NCI-H2081 treated with DMSO at 0.1 percent for 48 hours (cell line): ENCODE measurements at regions not wholly inside any gene's neighbourhood (a gene's known extent, or its start where the extent isn't known, plus 50 kb on each side); places are given as distances from the start of the nearest gene placed in this dataset.

Source experiments
- DNase-seq: peaks from one replicate; lab custom pipeline; 2025; lab: John Stamatoyannopoulos, UW

DNA sequence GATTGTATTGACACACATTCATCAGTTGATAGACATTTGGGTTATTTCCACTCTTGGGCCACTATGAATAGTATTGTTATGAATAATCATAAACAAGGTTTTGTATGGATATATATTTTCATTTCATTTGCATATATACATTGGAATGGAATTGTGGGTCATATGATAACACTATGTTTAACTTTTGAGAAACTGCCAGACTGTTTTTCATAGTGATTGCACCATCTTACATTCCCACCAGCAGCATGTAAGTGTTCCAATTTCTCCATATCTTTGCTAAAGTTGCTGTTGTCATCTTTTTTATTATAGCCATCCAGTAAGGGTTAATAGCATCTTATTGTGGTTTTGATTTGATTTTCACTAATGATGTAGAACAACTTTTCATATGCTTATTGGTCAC lies 198.5 kb upstream of the PPFIA2 start:
- no peak for DNase-seq

GRCh38 chr12:81956468-81956860 lies 197.3 kb upstream of the PPFIA2 start:
- DNase-seq: no peak

GRCh38 chr12:81953541-81953940 lies 194.4 kb upstream of the PPFIA2 start:
- DNase-seq: no peak

DNA sequence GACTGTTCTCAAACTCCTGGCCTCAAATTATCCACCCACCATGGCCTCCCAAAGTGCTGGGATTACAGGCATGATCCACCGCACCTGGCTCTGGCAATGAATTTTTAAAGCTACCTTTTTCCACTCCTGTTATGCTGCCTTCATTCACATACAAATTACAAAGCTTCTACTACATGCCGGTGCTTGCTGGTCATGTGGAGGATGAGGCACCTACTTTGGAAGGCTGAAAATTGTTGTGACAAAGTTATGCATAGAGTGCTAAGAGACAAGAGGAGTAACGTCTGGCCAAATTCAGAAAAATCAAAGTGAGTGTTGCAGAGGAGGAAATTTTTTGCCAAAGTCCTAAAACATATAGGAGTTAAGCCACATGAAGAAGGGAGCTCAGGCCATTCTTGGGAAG lies 191.7 kb upstream of the PPFIA2 start:
- no peak for DNase-seq

GRCh38 chr12:81949841-81950308 lies 190.7 kb upstream of the PPFIA2 start:
- no peak for DNase-seq

GRCh38 chr12:81949416-81949815 lies 190.3 kb upstream of the PPFIA2 start:
- DNase-seq: no peak

DNA sequence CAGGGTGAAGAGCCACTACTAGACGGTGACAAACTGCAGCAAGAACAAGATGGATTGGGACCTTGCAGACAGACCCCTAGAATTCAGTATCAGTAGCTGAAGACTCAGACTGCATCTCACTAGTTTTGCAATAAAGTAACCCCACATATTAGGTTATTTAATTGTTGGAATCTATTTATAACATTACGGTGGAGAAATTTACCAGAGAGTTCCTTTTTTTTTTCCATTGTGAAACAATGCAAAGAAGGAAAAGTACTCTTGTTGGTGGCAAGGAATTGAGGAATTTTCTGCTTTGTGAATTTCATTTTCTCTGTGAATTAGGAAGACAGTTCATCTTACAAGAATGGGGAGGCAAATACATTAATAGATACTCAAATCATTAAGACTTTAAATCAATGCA lies 185.7 kb upstream of the PPFIA2 start:
- no peak for DNase-seq

DNA sequence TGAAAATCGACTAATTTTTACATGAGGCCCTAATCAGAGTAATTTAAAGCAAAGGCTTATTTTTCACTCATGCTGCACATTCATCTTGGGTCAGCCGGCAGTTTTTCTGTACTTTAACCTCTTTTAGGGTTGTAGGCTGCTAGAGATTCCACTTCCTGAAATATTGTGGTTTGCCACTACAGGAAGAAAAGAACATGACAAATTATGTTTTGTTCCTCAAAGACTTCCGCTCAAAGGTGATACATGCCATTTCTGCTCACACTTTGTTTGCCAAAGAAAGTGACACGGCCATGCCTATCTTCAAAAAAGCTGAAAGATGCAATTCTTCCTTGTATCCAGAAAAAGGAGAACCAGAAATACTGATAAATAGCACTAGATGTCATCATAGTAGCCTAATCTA lies 183.4 kb upstream of the PPFIA2 start:
- no peak for DNase-seq

DNA sequence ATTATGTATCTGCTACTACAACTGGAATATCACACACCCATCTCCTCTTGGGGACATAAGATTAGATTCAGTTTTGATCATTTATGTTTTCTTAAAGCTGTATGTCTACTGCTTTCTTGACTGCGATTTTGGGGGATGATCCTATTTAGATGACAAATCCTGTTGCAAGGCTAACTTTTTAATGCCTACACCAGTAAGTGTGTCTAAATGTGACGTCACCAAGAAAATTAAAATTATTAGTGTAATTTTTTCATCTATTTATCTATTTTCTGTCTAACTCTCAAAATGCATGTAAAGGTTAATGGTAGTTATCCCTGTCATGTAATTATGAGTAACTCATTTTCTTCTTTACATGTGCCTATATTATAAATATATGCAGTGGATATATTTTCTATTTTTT lies 170.9 kb upstream of the PPFIA2 start:
- no peak for DNase-seq

- no peak for DNase-seq
Observed at GRCh38 chr12:81896771-81897170, 137.6 kb upstream of the PPFIA2 start.

DNA sequence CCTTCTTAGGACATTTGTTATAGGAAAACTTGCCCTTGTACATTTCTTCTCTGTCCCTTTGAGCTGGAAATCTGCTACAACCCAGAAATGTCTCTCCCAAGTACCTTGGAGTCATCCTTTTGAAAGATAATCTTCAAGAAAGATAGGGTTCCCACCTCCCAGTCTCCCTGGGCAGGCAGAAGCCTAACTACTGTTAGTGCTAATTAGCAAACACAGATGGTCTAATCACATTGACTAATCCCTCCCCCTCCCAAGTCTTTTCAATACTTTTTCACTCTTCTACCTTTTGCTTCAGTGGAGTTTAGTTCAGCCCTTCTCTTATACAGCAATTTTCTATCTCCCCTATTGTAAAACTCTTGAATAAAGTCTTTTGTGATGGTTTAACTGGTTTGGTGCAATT lies 129.8 kb upstream of the PPFIA2 start:
- DNase-seq: no peak

DNA sequence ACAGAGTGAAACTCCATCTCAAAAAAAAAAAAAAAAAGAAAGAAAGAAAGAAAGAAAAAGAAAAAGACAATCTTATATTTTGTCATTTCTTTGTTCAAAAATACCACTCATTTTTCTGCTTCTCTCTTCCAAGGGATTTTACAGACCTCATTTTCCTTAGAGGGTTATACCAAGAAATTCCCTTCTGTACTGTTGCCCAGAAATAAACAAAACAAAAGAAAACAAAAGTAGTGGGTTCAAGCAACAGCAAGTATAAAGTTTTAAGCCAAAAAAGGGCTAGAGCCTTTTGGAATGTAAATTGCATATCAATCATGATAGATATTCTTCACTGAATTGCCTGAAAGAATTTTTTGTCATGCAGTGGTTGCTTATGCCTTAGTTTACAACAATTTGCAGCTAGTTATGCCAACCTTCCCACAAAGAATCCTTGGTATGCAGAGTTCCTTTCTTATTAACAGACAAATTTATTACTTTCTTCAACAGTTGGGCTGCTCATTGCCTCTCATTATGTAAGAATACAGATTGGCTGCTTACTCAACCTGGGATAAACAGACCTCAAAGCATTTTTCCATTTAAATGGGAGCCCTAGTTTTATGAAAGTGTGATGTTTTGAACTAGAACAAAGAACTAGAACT lies 129.1 kb upstream of the PPFIA2 start:
- DNase-seq: no peak

DNA sequence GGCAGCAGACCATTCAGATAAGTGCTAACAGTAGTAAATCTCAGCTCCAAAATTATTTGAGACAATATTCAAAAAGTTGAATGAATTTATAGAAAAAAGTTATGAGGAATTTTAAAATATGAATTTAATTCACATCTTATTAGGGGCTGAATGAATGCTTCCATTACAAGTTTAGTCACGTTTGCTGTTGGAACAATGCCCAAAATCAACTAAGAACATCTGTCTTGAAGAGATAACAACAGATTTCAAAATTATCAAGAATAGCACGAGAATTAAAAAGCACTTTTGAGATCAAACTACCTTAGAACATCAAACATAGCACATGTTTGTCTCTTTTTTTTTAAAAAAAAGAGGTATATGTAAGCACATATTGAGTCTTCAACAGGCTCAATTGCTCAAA lies 115.4 kb upstream of the PPFIA2 start:
- no peak for DNase-seq

DNA sequence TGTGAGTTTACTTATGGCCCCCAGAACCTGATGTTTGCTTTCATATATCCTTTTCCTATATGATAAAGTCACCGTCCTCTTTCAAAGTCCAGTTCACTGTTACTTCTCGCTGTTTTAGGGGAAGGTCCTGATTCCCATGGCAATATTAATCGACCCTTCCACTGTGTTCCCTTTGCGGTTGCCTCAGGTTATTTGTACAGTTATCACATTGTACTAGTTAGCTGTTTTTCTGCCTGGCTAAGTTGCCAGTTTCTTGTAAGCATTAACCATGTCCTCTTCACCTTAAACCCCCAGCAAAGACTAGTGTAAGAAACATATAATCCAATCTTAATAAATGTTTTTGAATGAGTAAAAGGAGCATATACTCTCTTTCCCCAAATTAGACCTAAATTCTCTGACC lies 115.0 kb upstream of the PPFIA2 start:
- no peak for DNase-seq

DNA sequence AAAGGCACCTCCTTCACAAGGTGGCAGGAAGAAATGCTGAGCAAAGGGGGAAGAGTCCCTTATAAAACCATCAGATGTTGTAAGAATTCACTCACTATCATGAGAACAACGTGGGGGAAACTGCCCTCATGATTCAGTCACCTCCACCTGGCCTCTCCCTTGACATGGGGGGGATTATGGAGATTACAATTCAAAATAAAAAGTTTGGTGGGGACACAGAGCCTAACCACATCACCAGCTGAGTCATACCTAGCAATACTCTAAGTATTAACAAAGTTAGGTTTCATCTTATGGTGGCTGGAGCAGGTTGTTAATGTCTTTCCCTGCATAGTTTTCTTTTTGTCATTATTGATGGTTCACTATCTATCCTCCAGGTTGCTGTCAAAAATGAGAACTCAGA lies 113.2 kb upstream of the PPFIA2 start:
- no peak for DNase-seq

DNA sequence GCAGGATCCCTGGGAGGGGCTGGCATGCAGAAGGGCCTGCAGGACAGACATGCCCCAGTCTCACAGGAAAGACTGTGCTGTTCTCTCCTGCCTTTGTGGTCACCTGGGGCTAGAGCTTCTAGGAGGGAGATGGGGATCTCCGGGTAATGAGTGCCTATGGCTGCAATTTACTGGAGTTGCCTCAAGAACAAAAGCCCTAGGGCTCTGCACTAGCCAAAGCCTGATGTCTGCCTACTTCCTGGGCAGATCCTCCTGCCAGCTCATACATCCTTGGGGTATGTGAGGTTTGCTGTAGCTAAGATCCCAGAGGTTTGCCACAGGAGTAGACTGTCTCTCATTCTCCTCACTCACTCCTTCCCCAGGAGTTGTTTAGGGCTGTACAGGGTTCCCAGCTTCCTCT lies 106.9 kb upstream of the PPFIA2 start:
- DNase-seq: no peak

DNA sequence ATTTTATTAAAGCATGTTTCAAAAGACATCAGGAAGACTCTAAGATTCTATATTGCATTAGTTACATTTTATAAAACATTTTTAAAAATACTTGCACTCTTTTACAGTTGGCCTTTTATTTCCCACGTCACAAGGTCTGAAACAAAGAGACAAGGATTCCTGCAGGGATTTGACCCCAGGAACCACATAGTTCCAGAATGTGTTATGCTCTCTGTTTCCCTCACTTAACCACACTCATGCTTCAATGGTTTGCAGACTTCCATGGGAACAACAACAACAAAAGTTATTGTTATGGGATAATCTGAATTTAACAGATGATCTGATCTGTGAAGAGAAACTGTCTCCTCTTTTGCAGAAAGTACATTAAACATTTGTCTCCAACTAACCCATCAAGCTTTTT lies 104.3 kb upstream of the PPFIA2 start:
- DNase-seq: no peak

DNA sequence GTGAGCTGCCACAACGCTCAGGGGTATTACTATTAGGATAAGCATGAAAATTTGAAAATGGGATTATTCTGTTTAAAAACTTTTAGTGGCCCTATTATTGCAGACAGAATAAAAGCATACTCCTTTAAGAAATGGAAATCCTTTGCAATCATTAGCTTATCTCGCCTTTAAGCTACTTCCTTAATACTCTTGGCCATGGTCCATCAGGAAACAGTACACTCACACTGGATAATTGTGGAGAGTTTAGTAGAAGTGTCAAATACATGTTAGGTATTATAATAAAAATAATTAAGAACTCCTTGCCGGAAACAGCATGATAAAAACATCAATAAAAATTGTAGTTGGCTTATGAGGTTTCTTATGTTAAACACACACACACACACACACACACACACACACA lies 100.4 kb upstream of the PPFIA2 start:
- DNase-seq: no peak

DNA sequence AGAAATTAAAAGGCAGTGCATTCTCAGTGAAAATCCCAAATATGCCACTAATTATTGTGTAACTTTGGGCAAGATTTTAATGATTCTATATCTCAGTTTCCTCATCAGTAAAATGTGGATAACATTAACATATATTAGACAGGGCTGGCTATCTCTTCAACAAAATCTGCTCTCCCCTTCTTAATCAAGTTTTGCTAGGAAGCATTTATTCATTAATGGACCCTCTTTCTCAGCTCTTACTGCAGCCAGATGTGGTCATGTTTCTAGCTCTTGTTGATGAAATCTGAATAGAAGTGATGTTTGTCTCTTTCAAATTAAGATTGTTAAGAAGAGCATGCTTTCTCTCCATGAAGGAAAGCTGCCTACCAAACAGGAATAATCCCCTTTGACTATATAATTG lies 84.4 kb upstream of the PPFIA2 start:
- DNase-seq: no peak

DNA sequence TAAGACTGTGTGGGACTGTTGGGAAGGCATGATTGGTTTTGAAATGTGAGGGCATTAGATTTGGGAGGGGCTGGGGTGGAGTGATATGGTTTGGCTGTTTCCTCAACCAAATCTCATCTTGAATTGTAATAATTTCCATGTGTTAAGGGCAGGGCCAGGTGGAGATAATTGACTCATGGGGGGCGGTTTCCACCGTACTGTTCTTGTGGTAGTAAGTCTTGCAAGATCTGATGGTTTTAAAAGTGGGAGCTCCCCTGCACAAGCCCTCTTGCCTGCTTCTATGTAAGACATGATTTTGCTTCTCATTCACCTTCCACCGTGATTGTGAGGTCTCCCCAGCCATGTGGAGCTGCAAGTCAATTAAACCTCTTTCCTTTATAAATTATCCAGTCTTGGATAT lies 76.6 kb upstream of the PPFIA2 start:
- no peak for DNase-seq

- DNase-seq: no peak
Observed at GRCh38 chr12:81819991-81820633, 61.0 kb upstream of the PPFIA2 start.

DNA sequence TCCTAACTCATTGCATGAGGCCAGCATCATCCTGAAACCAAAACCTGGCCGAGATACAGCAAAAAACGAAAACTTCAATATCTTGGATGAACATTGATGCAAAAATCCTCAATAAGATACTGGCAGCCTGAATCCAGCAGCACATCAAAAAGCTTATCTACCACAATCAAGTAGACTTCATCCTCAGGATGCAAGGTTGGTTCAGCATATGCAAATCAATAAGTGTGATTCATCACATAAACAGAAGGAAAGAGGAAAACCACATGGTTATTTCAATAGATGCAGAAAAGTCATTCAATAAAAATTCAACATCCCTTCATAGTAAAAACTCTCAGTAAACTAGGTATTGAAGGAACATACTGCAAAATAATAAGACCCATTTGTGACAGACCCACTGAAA lies 56.5 kb upstream of the PPFIA2 start:
- DNase-seq: no peak

- no peak for DNase-seq
Observed at GRCh38 chr12:81811778-81812125, 52.6 kb upstream of the PPFIA2 start.

GRCh38 chr12:81811061-81811777 lies 52.1 kb upstream of the PPFIA2 start:
- no peak for DNase-seq
